ENCODE measurements at regions not wholly inside any gene's neighbourhood (a gene's known extent, or its start where the extent isn't known, plus 50 kb on each side); places are given as distances from the start of the nearest gene placed in this dataset.

DNA sequence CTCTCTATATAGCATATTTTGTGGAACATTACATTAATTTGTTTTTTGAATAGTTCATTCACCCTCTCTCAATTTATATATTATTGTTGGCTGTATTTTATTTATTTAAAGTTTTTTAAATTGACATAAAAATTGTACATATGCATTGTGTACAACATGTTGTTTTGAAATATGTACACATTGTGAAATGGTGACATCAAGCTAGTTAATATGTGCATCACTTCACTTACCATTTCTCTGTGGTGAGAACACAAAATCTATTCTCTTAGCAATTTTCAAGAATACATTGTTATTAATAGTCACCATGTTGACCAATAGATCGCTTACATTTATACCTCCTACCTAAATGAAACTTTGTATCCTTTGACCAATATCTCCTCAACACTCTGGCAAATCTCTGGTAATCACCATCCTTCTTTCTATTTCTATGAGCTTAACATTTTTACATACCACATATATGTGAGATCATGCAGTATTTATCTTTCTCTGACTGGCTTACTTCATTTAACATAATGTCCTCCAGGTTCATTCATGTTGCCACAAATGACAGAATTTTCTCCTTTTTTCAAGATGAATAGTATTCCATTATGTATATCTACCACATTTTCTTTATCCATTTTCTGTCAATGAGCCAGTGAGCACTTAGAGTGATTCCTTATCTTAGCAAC, 180.9 kb upstream of the DEPDC1 start:
- TF ChIP-seq, protein P1, sequence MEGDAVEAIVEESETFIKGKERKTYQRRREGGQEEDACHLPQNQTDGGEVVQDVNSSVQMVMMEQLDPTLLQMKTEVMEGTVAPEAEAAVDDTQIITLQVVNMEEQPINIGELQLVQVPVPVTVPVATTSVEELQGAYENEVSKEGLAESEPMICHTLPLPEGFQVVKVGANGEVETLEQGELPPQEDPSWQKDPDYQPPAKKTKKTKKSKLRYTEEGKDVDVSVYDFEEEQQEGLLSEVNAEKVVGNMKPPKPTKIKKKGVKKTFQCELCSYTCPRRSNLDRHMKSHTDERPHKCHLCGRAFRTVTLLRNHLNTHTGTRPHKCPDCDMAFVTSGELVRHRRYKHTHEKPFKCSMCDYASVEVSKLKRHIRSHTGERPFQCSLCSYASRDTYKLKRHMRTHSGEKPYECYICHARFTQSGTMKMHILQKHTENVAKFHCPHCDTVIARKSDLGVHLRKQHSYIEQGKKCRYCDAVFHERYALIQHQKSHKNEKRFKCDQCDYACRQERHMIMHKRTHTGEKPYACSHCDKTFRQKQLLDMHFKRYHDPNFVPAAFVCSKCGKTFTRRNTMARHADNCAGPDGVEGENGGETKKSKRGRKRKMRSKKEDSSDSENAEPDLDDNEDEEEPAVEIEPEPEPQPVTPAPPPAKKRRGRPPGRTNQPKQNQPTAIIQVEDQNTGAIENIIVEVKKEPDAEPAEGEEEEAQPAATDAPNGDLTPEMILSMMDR (IDR thresholded peaks at IDR 0.05): no peak
- TF ChIP-seq POLR2A (IDR thresholded peaks at IDR 0.05): no peak
